K562 (cell line): ENCODE measurements at regions not wholly inside any gene's neighbourhood (a gene's known extent, or its start where the extent isn't known, plus 50 kb on each side); places are given as distances from the start of the nearest gene placed in this dataset.

ENCODE experiments used
- ATAC-seq: fragments of 200-7000 bp; cut with Tn5 transposase; 3 replicates; pipeline ENCODE4 v1.9.1; 2020; ENCODE audit warnings: moderate library complexity
- BruUV-seq: library from RNA; stranded (reverse); fragments of 400-500 nt; replicated peaks from 2 replicates; lab custom pipeline; 2021; lab: Mats Ljungman, UMichigan
- CTCF ChIA-PET: fragments of 300-600 bp; formaldehyde crosslinking; extraction: SDS; loops from one replicate; lab custom pipeline; 2021; ENCODE audit warnings: low intra/inter-chr PET ratio; lab: Yijun Ruan, JAX
- POLR2A ChIA-PET: fragments of 300-600, 350-650 bp; sonication (Branson Sonifier 250); formaldehyde crosslinking; extraction: SDS; loops from one replicate; lab custom pipeline; 2021; ENCODE audit warnings: antibody characterized with exemption, inconsistent platforms; lab: Yijun Ruan, JAX
- DNase-seq, 4 experiments: peaks; one replicate each; pipeline versions ENCODE4 v3.0.0 to v3.0.0-alpha.2; 2011 to 2018; ENCODE audit warnings: low spot score in 3 of 4, mixed read lengths in 3 of 4; ENCODE audit errors: extremely low read depth in 1 of 4
- FAIRE-seq: peaks from 2 replicates; lab custom pipeline; 2011; peaks lifted over from hg19 to GRCh38; lab: Jason Lieb, UNC
- H2AFZ ChIP-seq: 2 replicates; pipeline ENCODE4 v1.6.0; 2011; ENCODE audit warnings: low read depth, low read length, control low read depth, inconsistent platforms
- H3K27ac ChIP-seq: fragments of 200-600 bp; 3 replicates; pipeline ENCODE4 v1.8.0; 2011; ENCODE audit warnings: low read depth, mild to moderate bottlenecking, control low read depth, inconsistent platforms, low read length, moderate library complexity, mixed read lengths; ENCODE audit errors: extremely low read depth
- H3K27me3 ChIP-seq, 2 experiments: fragments of 300-600 bp in 1 of 2; 2 replicates in 1 of 2; 3 replicates in 1 of 2; pipeline versions ENCODE4 v1.6.0 to v1.8.0; 2011; ENCODE audit warnings: inconsistent platforms in 2 of 2, low read length in 2 of 2, mild to moderate bottlenecking in 1 of 2, mixed read lengths in 1 of 2, moderate library complexity in 1 of 2; ENCODE audit not compliant: control insufficient read depth in 2 of 2, insufficient read depth in 2 of 2
- H3K36me3 ChIP-seq: fragments of 300-600 bp; 3 replicates; pipeline ENCODE4 v1.8.0; 2011; ENCODE audit warnings: mild to moderate bottlenecking, low read length, inconsistent platforms; ENCODE audit not compliant: control insufficient read depth, insufficient read depth
- H3K4me1 ChIP-seq, 2 experiments: fragments of 200-600 bp in 1 of 2; replicated peaks in 1 of 2; 2 replicates in 1 of 2; 3 replicates in 1 of 2; pipeline versions ENCODE4 v1.5.1 to v1.8.0; 2011; ENCODE audit warnings: inconsistent platforms in 2 of 2, low read length in 2 of 2, mild to moderate bottlenecking in 1 of 2, mixed read lengths in 1 of 2, moderate library complexity in 1 of 2; ENCODE audit not compliant: control insufficient read depth in 2 of 2, insufficient read depth in 2 of 2
- H3K4me2 ChIP-seq: 2 replicates; pipeline ENCODE4 v1.6.1; 2011; ENCODE audit warnings: low read length, control low read depth, inconsistent platforms, mixed read lengths; ENCODE audit not compliant: insufficient read depth
- H3K4me3 ChIP-seq: fragments of 200-600 bp; sonication (generic), shearing (Covaris generic); 2 replicates; pipeline ENCODE4 v1.5.1; 2016; ENCODE audit warnings: control low read depth, inconsistent platforms
- H3K79me2 ChIP-seq: fragments of 200-600 bp; 3 replicates; pipeline ENCODE4 v1.8.0; 2011; ENCODE audit warnings: low read length, inconsistent platforms; ENCODE audit not compliant: control insufficient read depth, insufficient read depth
- H3K9ac ChIP-seq, 2 experiments: 2 replicates each; pipeline versions ENCODE4 v1.6.0 to v1.6.1; 2011; ENCODE audit warnings: low read depth in 2 of 2, low read length in 2 of 2, control low read depth in 1 of 2, inconsistent platforms in 1 of 2, mild to moderate bottlenecking in 1 of 2, mixed read lengths in 1 of 2; ENCODE audit not compliant: insufficient read depth in 1 of 2
- H3K9me1 ChIP-seq: one replicate; pipeline ENCODE4 v1.6.0; 2011; ENCODE audit warnings: inconsistent platforms, mild to moderate bottlenecking, low read length, moderate library complexity; ENCODE audit not compliant: control insufficient read depth, insufficient read depth
- H3K9me3 ChIP-seq: replicated peaks from 2 replicates; pipeline ENCODE4 v1.5.1; 2011; ENCODE audit warnings: low read depth, low read length, inconsistent platforms; ENCODE audit not compliant: control insufficient read depth, insufficient read depth
- H4K20me1 ChIP-seq: replicated peaks from 2 replicates; pipeline ENCODE4 v1.6.1; 2011; ENCODE audit warnings: low read length, inconsistent platforms, mixed read lengths; ENCODE audit not compliant: control insufficient read depth, insufficient read depth
- BCLAF1 ChIP-seq, 2 experiments: fragments of 450-650 bp in 1 of 2; IDR thresholded peaks; 2 replicates each; pipeline ENCODE4 v1.6.1; 2011 to 2017; ENCODE audit warnings: low read depth in 2 of 2, antibody characterized with exemption in 1 of 2, borderline replicate concordance in 1 of 2, low read length in 1 of 2, mild to moderate bottlenecking in 1 of 2, mixed read lengths in 1 of 2; ENCODE audit not compliant: control insufficient read depth in 1 of 2
- FOXK1 ChIP-seq: sonication (generic); formaldehyde crosslinking; IDR thresholded peaks from 2 replicates; pipeline ENCODE4 v1.8.0; 2022; ENCODE audit warnings: missing genetic modification reagents, mild to moderate bottlenecking, borderline replicate concordance
- GMEB1 ChIP-seq: fragments of 250-450 bp; sonication (Bioruptor Pico); IDR thresholded peaks from 2 replicates; pipeline ENCODE4 v1.4.0; 2020; ENCODE audit warnings: mild to moderate bottlenecking
- HDAC3 ChIP-seq: fragments of 450-650 bp; IDR thresholded peaks from 2 replicates; pipeline ENCODE4 v1.6.1; 2018; ENCODE audit warnings: borderline replicate concordance, mild to moderate bottlenecking, moderate library complexity; ENCODE audit not compliant: partially characterized antibody
- MLX ChIP-seq, 2 experiments: fragments of 450-650 bp in 1 of 2; sonication (generic) in 1 of 2; formaldehyde crosslinking; conservative IDR thresholded peaks; 2 replicates each; pipeline versions ENCODE4 v1.4.0 to v1.8.1; 2020 to 2022; ENCODE audit warnings: mild to moderate bottlenecking in 1 of 2, missing genetic modification reagents in 1 of 2
- NELFE ChIP-seq: IDR thresholded peaks from 2 replicates; pipeline ENCODE4 v1.6.1; 2011; ENCODE audit warnings: mild to moderate bottlenecking; ENCODE audit not compliant: insufficient read depth, insufficient read length
- NONO ChIP-seq, 2 experiments: fragments of 200-400 bp in 1 of 2; fragments of 450-650 bp in 1 of 2; formaldehyde crosslinking in 1 of 2; IDR thresholded peaks; 2 replicates each; pipeline ENCODE4 v1.6.1; 2017; ENCODE audit warnings: low read depth in 2 of 2, mild to moderate bottlenecking in 2 of 2, moderate library complexity in 2 of 2, low read length in 1 of 2
- RBFOX2 ChIP-seq: fragments of 200-400 bp; formaldehyde crosslinking; IDR thresholded peaks from 2 replicates; pipeline ENCODE4 v1.6.1; 2017; ENCODE audit warnings: low read depth, mild to moderate bottlenecking, low read length, moderate library complexity
- SMAD2 ChIP-seq: fragments of 150-350 bp; IDR thresholded peaks from 2 replicates; pipeline ENCODE4 v1.6.1; 2014; ENCODE audit warnings: low read depth, mild to moderate bottlenecking, low read length
- TCF7 ChIP-seq: sonication (generic); IDR thresholded peaks from 2 replicates; pipeline ENCODE4 v1.6.1; 2016; ENCODE audit warnings: antibody characterized with exemption, borderline replicate concordance
- ZC3H4 ChIP-seq: sonication (generic); formaldehyde crosslinking; IDR thresholded peaks from 2 replicates; pipeline ENCODE4 v1.9.0; 2021; ENCODE audit warnings: missing genetic modification reagents, borderline replicate concordance
- ZNF197 ChIP-seq: fragments of 200-800 bp; sonication (Bioruptor generic); IDR thresholded peaks from 2 replicates; pipeline ENCODE4 v1.6.1; 2016; ENCODE audit warnings: low read depth, missing genetic modification characterization, missing compliant biosample characterization
- ZNF3 ChIP-seq: fragments of 250-450 bp; sonication (Bioruptor Pico); IDR thresholded peaks from 2 replicates; pipeline ENCODE4 v1.5.0; 2021; ENCODE audit warnings: mild to moderate bottlenecking, moderate library complexity
- WGBS: fragments of 100-300 bp; shearing (Covaris generic); methylation state at CpG from one replicate; pipeline ENCODE4 v1.1.6; 2016; ENCODE audit warnings: low coverage, mixed read lengths; ENCODE audit not compliant: insufficient coverage; ENCODE audit errors: missing lambda C conversion rate; 5-methylcytosine and 5-hydroxymethylcytosine counted together
- in situ Hi-C: fragments of 300-500 bp; cut with MboI; formaldehyde crosslinking; loops from 4 replicates; pipeline ENCODE4 v1.15.0; 2018; ENCODE audit warnings: inconsistent platforms, mixed read lengths
- intact Hi-C: fragments of 100-400 bp; cut with micrococcal nuclease; formaldehyde crosslinking; loops from 2 replicates; pipeline ENCODE4 v1.14.2; 2022

- in situ Hi-C loops: no loop called here
- BruUV-seq: no TSS peak
- WGBS: 3% methylated on average over 3 of the region's 3 CpGs
- no peak for ATAC-seq
- POLR2A ChIA-PET: no interaction called here
- H3K27me3 ChIP-seq: no peaks in the 10 kb centered on the region
- no peak overlapping the region for H2AFZ ChIP-seq
- no peaks in the 10 kb centered on the region for H3K4me1 ChIP-seq
- no peaks in the 10 kb centered on the region for H4K20me1 ChIP-seq
- H3K36me3 ChIP-seq: no peaks in the 10 kb centered on the region
- CTCF ChIA-PET: no interaction called here
- no peak overlapping the region for H3K4me2 ChIP-seq
- DNase-seq: no peak
- no peak for TF ChIP-seq RBFOX2
- no peak for TF ChIP-seq ZNF3 (CRISPR knock-in tag)
- no peak for TF ChIP-seq SMAD2
- no peak for TF ChIP-seq TCF7
- TF ChIP-seq FOXK1: no peak
- no peak for TF ChIP-seq ZNF197 (CRISPR knock-in tag)
- TF ChIP-seq MLX (CRISPR knock-in tag; conservative IDR thresholded peaks at IDR 0.05): no peak
- TF ChIP-seq BCLAF1 (IDR thresholded peaks at IDR 0.05; ENCODE audit: borderline replicate concordance in 1 of 2, control insufficient read depth in 1 of 2, low read depth in 2 of 2, low read length in 1 of 2): no peak
- TF ChIP-seq HDAC3: no peak
- TF ChIP-seq NELFE: no peak
- TF ChIP-seq GMEB1 (CRISPR knock-in tag): no peak
- no peak for TF ChIP-seq ZC3H4 (CRISPR knock-in tag)
- TF ChIP-seq NONO (IDR thresholded peaks at IDR 0.05; ENCODE audit: low read depth in 2 of 2, low read length in 1 of 2): no peak
- no peak overlapping the region for H3K4me3 ChIP-seq
- no peak overlapping the region for H3K27ac ChIP-seq
- H3K9me1 ChIP-seq: no peaks in the 10 kb centered on the region
- no peaks in the 10 kb centered on the region for H3K79me2 ChIP-seq
- intact Hi-C loops: no loop called here
- no peak for FAIRE-seq
- H3K9ac ChIP-seq: no peak overlapping the region
- H3K9me3 ChIP-seq: no peaks in the 10 kb centered on the region
Observed at GRCh38 chr10:36638462-36639155, 486.8 kb upstream of the ANKRD30A start.
